ENCODE measurements at regions not wholly inside any gene's neighbourhood (a gene's known extent, or its start where the extent isn't known, plus 50 kb on each side); places are given as distances from the start of the nearest gene placed in this dataset.

DNA sequence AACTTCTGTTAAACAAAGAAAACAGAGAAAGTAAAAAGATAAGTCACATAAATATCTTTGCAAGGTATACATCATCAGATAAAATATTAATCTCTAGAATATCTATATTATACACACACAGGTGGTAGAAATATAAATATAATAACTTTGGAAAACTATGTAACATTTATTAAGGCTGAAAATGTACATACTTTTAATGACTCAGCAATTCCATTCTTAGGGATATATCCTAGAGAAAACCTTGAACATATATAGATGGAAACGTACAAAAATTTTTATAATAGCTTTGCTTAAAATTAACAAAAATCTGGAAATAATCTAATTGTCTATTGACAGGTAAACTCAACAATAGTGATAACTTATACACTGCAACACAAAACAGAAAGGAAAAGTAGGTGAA, 381.3 kb downstream of the GPD2 start:
- no peak overlapping the region for H3K4me3 ChIP-seq (ENCODE audit: low read length)

DNA sequence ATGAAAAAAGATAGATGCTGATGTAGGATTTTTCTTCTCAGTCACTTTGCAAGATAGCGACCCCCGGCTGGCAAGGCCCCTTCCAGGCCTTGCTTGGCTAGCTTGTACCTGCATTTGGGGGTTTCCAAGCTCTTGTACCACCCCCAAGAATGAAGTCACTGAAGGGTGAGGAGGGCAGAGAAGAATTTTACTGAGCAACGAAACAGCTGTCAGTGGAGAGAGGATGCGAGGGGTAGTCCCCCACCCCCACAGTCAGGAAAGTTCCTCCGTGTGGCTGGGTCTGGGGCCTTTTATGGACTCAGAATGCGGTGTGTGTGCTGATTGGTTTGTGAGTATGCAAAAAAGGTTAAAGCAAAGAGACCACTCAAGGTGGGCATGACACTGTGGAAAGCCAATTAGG, 382.0 kb downstream of the GPD2 start:
- DNase-seq (ENCODE audit: low read depth, low spot score): no peak
- H3K4me3 ChIP-seq (ENCODE audit: low read length): no peak overlapping the region

More for the DNA sequence above, 381.3 kb downstream of the GPD2 start:
- DNase-seq (ENCODE audit: low read depth, low spot score): no peak

- no peak overlapping the region for H3K4me3 ChIP-seq (ENCODE audit: low read length)
- peak; percentile 59 for DNase-seq (ENCODE audit: low read depth, low spot score)
These were observed 382.8 kb downstream of the GPD2 start for GRCh38 chr2:156818944-156819343.

GRCh38 chr2:156826341-156826933, 390.3 kb downstream of the GPD2 start:
- DNase-seq (ENCODE audit: low read depth, low spot score): no peak
- no peak overlapping the region for H3K4me3 ChIP-seq (ENCODE audit: low read length)

DNA sequence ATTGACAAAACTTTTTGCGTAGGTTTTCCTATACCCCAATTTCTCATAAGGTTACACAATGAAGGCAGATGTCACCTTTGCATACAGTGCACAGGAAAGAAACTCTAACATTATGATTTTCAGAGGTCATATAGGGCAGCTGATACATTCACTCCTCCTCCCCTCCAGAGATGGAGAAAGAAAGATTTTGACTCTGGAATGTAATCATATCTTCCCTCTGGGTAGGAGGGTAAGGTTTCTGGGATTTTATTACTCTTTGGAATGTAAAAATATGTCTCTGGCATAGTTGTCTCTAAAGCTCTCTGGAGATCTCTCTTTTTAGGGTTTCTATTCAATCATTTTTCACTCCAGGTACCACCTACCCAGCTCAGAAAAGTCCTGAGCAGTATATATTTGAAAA, 398.3 kb downstream of the GPD2 start:
- no peak overlapping the region for H3K4me3 ChIP-seq (ENCODE audit: low read length)
- no peak for DNase-seq (ENCODE audit: low read depth, low spot score)

- H3K4me3 ChIP-seq (ENCODE audit: low read length): no peak overlapping the region
- no peak for DNase-seq (ENCODE audit: low read depth, low spot score)
These were observed 401.6 kb downstream of the GPD2 start for GRCh38 chr2:156837635-156838370.

GRCh38 chr2:156841321-156841720, 405.1 kb downstream of the GPD2 start:
- H3K4me3 ChIP-seq (ENCODE audit: low read length): no peak overlapping the region
- DNase-seq (ENCODE audit: low read depth, low spot score): no peak

DNA sequence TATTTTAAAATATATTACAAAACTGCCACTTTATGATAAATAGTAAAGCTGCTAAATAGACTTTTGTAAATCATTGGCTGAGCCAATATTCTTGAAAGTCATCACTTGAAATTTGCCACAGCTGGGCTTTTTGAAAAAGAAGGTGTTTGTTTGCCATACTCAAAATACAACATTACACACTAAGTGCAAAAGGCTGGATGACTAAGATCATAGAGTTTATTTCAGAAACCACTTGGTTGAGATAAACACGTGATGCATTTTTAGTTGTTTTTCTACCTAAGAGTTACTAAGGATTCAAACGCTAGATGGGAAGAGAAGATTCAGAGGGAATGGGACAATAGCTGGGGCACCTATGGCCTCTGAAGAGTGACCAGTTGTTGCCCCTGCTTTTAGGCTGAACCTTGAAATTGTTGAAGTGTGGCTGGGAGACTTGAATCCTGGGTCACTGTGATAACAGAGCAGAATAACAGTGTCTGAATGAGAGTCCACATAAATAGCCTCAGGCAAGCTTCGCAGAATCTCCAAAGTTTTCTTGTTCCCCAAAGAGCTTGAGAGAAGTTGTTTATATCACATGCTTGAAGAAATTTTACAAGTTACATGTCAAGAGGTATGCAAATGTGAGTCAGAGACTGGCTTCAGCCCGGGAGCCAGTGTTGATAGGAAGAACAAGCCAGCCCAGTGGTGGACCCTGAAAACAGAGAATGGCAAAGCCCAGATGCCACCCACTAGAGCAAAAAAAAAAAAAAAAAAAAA, 409.8 kb downstream of the GPD2 start:
- no peak overlapping the region for H3K4me3 ChIP-seq (ENCODE audit: low read length)
- DNase-seq (ENCODE audit: low read depth, low spot score): no peak

- no peak overlapping the region for H3K4me3 ChIP-seq (ENCODE audit: low read length)
- DNase-seq (ENCODE audit: low read depth, low spot score): no peak
These were observed 405.3 kb upstream of the GALNT5 start for GRCh38 chr2:156852210-156852609.

DNA sequence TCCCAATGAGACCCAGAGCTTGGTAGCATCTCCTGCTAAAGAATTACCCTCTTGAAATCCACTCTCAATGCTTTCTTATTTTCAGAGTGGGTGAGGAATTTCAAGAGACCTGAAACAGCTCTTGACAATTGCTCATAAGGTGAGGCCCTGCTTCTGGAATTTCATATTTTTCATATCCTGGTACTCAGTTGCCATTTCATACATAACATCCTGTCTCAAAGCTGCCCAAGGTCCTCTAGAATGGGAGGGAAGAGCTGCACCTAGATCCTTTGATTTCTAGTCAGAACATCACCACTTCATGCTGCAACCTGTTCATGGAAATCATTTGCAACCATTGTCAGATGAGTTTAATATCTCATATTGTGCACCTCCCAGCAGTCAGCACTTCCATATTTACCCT, 404.8 kb upstream of the GALNT5 start:
- no peak for DNase-seq (ENCODE audit: low read depth, low spot score)

GRCh38 chr2:156864325-156864724, 393.2 kb upstream of the GALNT5 start:
- no peak for DNase-seq (ENCODE audit: low read depth, low spot score)
- H3K4me3 ChIP-seq (ENCODE audit: low read length): no peak overlapping the region

More for the DNA sequence above, 404.8 kb upstream of the GALNT5 start:
- no peak overlapping the region for H3K4me3 ChIP-seq (ENCODE audit: low read length)

DNA sequence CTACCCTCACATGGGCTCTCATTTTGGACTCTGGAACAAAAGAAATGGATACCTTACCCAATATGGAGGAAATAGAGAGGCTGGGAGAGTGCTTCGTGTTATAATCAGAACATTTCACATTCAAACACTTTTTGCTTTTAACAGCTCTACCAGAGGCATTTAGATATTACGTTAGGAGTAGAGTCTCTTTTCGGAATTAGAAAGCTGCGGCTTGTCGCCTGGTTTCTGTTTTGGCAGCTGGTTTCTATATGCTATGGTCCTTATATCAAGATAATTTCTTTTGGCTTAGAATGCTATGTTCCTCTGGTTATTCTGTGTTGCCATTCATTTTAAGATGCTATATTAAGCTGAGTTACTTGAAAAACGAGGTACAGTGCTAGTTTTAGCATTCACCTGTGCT, 392.8 kb upstream of the GALNT5 start:
- DNase-seq (ENCODE audit: low read depth, low spot score): no peak
- H3K4me3 ChIP-seq (ENCODE audit: low read length): no peak overlapping the region

- H3K4me3 ChIP-seq (ENCODE audit: low read length): no peak overlapping the region
- no peak for DNase-seq (ENCODE audit: low read depth, low spot score)
These were observed 390.3 kb upstream of the GALNT5 start for GRCh38 chr2:156867201-156867600.

DNA sequence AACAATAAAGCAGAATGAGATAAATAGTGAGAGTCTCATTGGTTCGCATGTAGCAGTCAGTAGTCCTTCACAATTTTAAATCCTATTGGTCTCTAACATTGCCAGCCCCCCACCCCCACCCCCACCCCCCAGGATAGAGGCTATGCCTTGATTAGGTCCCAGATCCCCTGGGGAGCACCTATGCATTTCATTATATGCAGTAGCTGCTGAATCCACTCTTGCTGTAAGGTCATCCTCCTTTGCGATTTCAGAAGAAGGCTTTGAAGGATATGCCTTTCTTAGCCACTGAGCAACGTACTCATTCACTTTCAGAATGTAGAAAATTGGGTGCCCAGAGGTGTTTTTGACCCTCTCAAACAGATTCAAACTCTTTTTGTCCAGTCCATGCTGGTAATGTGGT, 382.8 kb upstream of the GALNT5 start:
- H3K4me3 ChIP-seq (ENCODE audit: low read length): no peak overlapping the region
- DNase-seq (ENCODE audit: low read depth, low spot score): no peak

DNA sequence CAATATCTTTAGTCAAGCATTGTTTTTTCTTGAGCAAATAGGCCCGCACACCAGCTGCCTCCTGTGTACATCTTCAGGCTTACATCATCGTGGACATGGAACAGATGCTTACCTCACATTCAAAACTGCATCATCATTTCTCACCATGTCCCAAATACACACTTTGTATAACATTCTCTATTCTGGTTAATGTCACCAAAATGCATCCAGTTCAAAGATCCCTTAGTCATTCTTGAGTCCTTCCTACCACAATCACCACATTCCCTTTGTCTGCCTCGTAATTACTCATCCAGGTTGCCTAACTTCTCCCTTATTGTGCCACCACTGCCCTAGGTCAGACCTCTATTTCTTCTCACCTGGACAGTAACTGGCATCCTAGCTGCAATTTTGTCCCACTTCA, 373.7 kb upstream of the GALNT5 start:
- no peak overlapping the region for H3K4me3 ChIP-seq (ENCODE audit: low read length)
- DNase-seq (ENCODE audit: low read depth, low spot score): no peak

DNA sequence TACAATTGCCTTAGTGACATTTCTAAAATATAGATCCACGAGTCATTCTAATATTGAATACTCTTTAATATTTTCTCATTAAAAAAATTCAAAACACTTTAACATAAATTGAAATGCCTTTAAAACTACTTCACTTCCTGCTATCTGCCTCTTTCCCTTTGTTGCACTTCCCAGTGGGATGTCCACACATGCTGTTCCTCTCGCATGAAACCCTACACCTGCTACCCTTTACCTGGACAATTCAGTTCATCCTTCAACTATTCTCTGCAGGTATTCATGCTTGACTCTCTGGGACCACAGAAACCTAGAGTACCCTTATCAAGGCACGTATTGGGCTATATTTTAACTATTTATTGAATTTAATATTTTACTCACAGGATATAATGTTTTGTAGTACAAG, 373.3 kb upstream of the GALNT5 start:
- H3K4me3 ChIP-seq (ENCODE audit: low read length): no peak overlapping the region
- no peak for DNase-seq (ENCODE audit: low read depth, low spot score)

DNA sequence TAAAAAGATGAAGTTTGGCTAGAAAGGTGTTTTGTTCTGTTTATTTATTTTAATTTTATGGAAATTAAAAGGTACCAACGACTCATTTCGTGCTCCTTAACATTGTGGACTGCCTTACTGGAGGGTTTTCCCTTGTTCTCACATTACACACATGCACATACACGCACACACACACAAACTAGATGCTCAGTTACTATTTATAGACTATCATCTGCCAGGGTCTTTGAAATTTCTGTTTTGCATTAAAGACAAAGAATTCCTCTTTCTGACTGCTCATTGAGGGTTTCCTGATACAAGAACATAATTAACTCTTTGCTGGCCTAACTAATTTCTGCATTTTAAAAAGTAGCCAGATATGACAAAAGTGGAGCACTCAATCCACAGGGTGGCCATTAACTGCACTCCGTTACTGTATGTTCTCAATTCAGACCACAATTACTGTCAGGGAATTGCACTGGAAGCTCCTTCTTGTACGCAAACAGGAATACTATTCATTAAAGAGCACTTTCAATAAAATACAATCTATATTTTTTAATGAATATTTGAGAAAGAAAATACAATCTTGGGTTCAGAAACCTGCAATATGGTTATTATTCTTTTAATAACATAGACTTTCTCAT, 366.9 kb upstream of the GALNT5 start:
- no peak for DNase-seq (ENCODE audit: low read depth, low spot score)

DNA sequence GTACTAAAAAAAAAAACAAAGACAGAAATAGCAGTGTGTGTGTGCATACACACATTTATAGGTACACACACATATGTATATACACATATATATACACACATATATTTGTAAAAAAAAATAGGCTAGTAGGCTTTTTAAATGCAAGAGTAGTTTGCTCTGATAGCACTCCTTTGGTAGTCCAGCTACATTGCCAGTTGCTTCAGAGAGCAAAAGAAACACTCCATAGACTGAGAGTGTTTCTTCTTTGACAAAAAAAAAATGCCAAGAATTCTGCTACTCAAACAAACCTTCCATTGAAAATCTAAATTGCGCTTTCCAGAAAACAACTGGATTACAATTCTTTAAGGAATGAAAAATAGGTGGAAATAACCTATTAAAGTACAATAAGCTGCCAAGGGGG, 365.9 kb upstream of the GALNT5 start:
- no peak for DNase-seq (ENCODE audit: low read depth, low spot score)
- H3K4me3 ChIP-seq (ENCODE audit: low read length): no peak overlapping the region

More for the DNA sequence above, 366.9 kb upstream of the GALNT5 start:
- H3K4me3 ChIP-seq (ENCODE audit: low read length): no peak overlapping the region

- H3K4me3 ChIP-seq (ENCODE audit: low read length): no peak overlapping the region
- peak; percentile 32 for DNase-seq (ENCODE audit: low read depth, low spot score)
These were observed 364.8 kb upstream of the GALNT5 start for GRCh38 chr2:156892467-156893281.

All from Jurkat, Clone E6-1 (cell line).